Esophagus (tissue), 2 donors: ENCODE measurements at regions not wholly inside any gene's neighbourhood (a gene's known extent, or its start where the extent isn't known, plus 50 kb on each side); places are given as distances from the start of the nearest gene placed in this dataset.

Experiments used
- H3K27ac ChIP-seq, 2 donors: one replicate each; pipeline ENCODE4 v1.5.1; 2013; ENCODE audit warnings: low read depth in 2 of 2, mild to moderate bottlenecking in 2 of 2, inconsistent platforms in 1 of 2, low read length in 1 of 2, moderate library complexity in 1 of 2
- H3K27me3 ChIP-seq, 2 donors: one replicate each; pipeline ENCODE4 v1.6.1; 2013; ENCODE audit warnings: low read length in 2 of 2, control low read depth in 1 of 2, mild to moderate bottlenecking in 1 of 2; ENCODE audit not compliant: insufficient read depth in 2 of 2, control insufficient read depth in 1 of 2
- H3K36me3 ChIP-seq, 2 donors: one replicate each; pipeline ENCODE4 v1.6.1; 2013; ENCODE audit warnings: low read length in 1 of 2; ENCODE audit not compliant: control insufficient read depth in 2 of 2, insufficient read depth in 2 of 2
- H3K4me1 ChIP-seq, 2 donors: one replicate each; pipeline ENCODE4 v1.6.1; 2013; ENCODE audit warnings: low read length in 1 of 2; ENCODE audit not compliant: control insufficient read depth in 2 of 2, insufficient read depth in 2 of 2
- H3K4me3 ChIP-seq, 2 donors: one replicate each; pipeline ENCODE4 v1.5.1; 2013; ENCODE audit warnings: low read length in 2 of 2, mild to moderate bottlenecking in 2 of 2, low read depth in 1 of 2, moderate library complexity in 1 of 2
- H3K9me3 ChIP-seq, 2 donors: one replicate each; pipeline ENCODE4 v1.6.1; 2013; ENCODE audit warnings: mild to moderate bottlenecking in 2 of 2, low read depth in 1 of 2, low read length in 1 of 2, moderate library complexity in 1 of 2; ENCODE audit not compliant: control insufficient read depth in 2 of 2, insufficient read depth in 1 of 2
- WGBS, 2 donors: extraction: QIAGEN DNeasy Blood & Tissue Kit; methylation state at CpG; one replicate each; pipeline ENCODE4 v1.1.7; 2013; 5-methylcytosine and 5-hydroxymethylcytosine counted together
- donor health status: healthy with polysubstance abuse.
- donor health status: Bipolar disorder and iron deficiency.

DNA sequence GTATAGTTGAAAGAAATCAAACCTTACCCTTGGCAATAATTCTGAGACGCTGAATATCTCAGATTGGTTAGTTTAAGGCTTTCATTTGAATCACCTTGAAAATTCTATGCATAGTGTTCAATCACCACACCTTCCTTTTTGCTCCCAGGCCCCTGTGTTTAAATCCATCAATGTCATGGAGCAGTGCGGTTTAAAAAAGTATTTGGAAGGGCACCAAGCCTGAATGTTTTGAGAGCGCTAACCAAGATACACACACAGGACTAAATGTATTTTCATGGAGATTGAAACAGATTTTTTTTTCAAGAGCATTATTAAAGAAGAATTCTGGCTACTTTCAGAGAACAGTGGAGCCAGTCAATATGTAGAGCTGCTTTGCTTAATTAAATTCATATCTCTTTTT is 195.7 kb downstream of the CENPW start:
- H3K27me3 ChIP-seq, result no peaks in the 10 kb centered on the region
- 33 to 41% methylated on average over 3 of the region's 3 CpGs for WGBS, 2 donors
- no peaks in the 10 kb centered on the region for H3K4me1 ChIP-seq
- no peak overlapping the region for H3K27ac ChIP-seq
- H3K9me3 ChIP-seq, result no peaks in the 10 kb centered on the region
- H3K36me3 ChIP-seq, result no peaks in the 10 kb centered on the region
- H3K4me3 ChIP-seq, result no peak overlapping the region

DNA sequence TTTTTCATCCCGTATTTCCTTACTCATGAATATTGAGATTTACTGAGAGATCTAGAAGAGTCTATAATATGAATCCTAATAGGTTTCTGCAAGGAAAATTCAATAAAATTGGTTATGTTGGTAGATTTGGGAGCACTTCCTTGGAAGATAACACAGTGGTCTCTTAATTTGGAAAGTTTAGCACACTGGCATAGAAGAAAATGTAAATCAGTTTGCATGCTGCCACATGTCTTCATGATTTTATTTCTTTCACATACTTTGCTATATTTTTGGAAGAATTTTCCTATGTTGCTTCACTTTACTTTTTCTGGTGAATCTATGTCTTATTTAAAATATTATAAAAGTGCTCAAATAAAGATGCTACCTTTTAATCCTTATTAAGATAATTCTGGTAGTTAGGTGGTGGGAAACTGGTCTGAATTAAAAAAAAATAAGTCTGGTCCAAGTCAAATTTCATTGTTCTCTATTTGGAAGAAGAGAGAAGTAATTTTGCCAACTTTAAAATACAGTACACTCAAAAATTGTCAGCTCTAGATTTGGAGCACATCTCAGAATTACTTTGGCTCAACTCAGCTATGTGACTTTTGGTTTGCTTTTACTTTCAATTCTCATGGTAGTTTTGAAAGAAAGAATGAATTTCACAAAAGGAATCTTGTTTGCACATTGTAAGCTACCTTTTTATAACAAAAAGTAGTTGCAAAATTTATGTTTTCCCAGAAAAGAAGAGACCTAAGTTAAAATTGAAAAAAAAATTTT is 197.3 kb downstream of the CENPW start:
- no peak overlapping the region for H3K27ac ChIP-seq
- no peaks in the 10 kb centered on the region for H3K36me3 ChIP-seq
- no peaks in the 10 kb centered on the region for H3K9me3 ChIP-seq
- WGBS, 2 donors, result 83 to 85% methylated on average over 1 of the region's 1 CpG
- no peak overlapping the region for H3K4me3 ChIP-seq
- no peaks in the 10 kb centered on the region for H3K27me3 ChIP-seq
- no peaks in the 10 kb centered on the region for H3K4me1 ChIP-seq

DNA sequence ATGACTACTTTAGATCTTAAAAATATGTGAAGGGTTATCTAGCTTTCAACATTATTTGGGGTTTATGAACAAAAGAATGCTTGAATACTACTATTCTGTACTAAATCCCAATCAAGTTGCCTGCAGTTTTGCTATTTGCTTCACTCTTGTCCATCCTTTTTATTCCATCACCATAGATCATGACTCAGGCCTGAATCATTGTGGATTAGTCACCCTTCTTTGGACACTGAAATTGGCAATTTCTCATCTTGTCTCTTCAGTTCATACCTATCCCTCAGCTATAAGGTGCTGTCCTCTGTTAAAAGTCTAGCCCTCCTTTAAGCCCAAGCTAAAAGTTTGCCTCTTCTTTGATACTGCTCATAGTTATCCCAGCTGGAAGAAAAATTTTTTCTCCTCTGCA is 199.1 kb downstream of the CENPW start:
- Histone ChIP-seq H3K4me1 (no peaks in the 10 kb centered on the region), H3K27ac (no peak overlapping the region), H3K4me3 (no peak overlapping the region), H3K27me3 (no peaks in the 10 kb centered on the region), H3K36me3 (no peaks in the 10 kb centered on the region), H3K9me3 (no peaks in the 10 kb centered on the region)

DNA sequence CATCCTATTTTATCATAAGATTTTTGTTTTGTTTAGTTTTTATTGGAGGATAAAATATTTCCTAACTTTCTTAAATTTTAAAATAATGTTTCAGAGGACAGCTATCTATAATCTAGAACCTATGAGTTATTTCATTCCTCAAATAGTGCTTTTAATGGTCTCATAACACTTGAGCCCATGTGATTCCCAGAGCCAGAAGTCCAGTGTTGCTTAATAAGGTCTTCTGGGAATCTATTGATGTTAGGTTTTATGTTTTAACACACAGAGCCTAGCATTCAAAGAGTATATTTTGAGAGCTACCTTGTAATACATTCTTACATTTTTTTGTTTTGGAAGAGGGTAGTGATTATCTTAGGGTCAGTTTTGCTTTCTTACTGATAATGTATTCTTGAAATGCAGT is 200.2 kb downstream of the CENPW start:
- no peak overlapping the region for H3K4me3 ChIP-seq
- H3K36me3 ChIP-seq, result no peaks in the 10 kb centered on the region
- H3K9me3 ChIP-seq, result no peaks in the 10 kb centered on the region
- H3K27me3 ChIP-seq, result no peaks in the 10 kb centered on the region
- H3K27ac ChIP-seq, result no peak overlapping the region
- no peaks in the 10 kb centered on the region for H3K4me1 ChIP-seq

DNA sequence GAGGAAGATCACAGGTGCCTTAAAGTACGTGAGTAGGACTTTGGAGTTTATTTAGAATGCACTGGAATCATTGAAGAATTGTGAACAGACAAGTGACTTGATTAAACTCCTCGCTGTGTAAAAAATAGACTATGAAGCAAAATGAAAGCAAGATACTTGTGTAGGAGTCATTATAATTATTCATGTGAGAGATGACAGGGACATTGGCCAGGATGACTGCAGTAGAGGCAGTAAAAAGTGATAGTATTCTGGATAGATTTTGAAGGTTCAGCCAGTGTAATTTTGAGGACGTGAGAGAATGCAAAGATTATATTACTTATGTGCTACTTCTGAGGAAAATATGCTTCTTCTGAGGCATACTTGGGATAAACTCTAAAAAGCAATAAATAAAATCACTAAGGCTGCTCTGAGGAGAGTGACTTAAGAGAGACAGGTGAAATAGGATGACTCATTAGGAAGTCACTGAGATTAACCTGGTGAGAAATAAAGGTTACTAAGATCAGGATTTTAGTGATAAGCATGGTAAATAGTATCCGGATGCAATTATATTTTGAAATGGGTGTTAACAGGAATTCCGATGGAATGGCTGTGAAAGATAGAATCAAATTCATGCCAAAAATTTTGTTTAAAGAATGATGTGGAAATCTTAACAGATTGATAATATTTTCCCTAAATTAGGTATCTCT is 202.0 kb downstream of the CENPW start:
- Histone ChIP-seq H3K27me3 (no peaks in the 10 kb centered on the region), H3K36me3 (no peaks in the 10 kb centered on the region), H3K27ac (no peak overlapping the region), H3K9me3 (no peaks in the 10 kb centered on the region), H3K4me1 (no peaks in the 10 kb centered on the region), H3K4me3 (no peak overlapping the region)
- WGBS, 2 donors, result 56 to 71% methylated on average over 5 of the region's 5 CpGs

DNA sequence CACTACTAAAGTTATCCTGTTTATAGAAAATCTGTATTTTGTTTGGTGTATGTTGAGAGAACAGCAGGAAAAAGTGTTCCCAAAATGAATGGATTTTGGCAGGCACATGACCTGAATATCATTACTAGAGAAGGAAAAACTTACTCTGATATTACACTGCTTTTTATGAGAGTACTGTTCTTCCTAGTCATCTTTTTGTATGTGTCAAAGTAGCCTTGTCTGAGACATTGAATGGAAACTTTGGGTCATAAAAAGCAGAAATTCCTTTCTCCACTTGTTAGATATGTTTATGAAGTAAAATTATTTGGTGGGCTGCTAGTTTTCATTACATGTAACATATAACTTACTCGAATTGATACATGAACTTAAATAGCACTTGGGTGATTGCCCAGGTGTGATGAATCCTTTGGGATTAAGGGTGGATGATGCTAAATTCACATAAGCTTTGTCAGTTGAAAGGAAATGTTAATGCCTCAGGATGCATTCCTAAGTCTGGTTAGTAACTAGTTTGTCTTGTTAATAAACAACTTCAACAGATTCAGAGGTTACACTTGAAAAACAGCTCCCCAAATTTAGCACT is 206.7 kb downstream of the CENPW start:
- H3K4me1 ChIP-seq, result no peaks in the 10 kb centered on the region
- no peak overlapping the region for H3K4me3 ChIP-seq
- H3K27me3 ChIP-seq, result no peaks in the 10 kb centered on the region
- no peaks in the 10 kb centered on the region for H3K9me3 ChIP-seq
- H3K36me3 ChIP-seq, result no peaks in the 10 kb centered on the region
- WGBS, 2 donors, result 27 to 55% methylated on average over 1 of the region's 1 CpG
- no peak overlapping the region for H3K27ac ChIP-seq

DNA sequence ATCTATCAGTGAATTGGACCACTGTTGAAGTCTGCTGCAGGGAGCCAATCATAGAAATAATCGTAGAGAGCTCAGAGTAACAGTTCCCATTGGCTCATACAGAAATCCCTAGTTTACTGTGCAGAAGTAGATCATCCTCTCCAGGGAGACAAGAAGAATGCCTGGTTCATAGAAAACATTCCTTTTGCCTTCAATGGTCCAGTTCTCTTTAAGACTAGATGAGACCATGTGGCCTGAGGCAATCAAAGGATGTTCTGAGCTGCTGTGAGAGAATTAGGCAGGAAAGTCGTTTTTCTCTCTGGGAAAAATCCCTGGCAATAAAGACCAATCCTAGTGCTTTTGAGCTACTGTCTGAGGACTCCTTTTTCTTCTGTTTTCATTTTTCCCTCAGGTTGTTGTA is 208.4 kb downstream of the CENPW start:
- H3K27me3 ChIP-seq, result no peaks in the 10 kb centered on the region
- H3K36me3 ChIP-seq, result no peaks in the 10 kb centered on the region
- no peak overlapping the region for H3K27ac ChIP-seq
- no peak overlapping the region for H3K4me3 ChIP-seq
- no peaks in the 10 kb centered on the region for H3K4me1 ChIP-seq
- H3K9me3 ChIP-seq, result no peaks in the 10 kb centered on the region
- WGBS, 2 donors, result 52 to 57% methylated on average over 2 of the region's 2 CpGs

DNA sequence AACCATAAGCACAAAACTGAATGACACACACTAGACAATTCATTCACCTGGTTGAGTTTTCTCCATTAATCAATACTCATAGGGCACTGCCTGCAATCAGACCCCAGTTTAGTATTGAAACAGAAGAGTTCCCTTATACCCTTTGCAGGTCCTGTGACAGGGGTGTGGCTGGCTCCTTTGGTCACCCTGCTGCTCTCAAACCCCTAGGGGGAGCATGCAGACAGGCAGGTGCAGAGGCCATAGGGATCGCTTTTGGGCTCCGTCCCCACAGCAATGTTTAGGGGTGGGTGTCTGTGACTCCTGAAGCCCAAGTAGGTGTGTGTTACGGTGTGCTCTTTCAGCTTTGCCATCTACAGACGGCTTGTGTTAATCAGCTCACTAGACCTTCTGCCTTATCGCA is 210.4 kb downstream of the CENPW start:
- Histone ChIP-seq H3K36me3 (no peaks in the 10 kb centered on the region), H3K27ac (no peak overlapping the region), H3K4me1 (no peaks in the 10 kb centered on the region), H3K4me3 (no peak overlapping the region), H3K9me3 (no peaks in the 10 kb centered on the region), H3K27me3 (no peaks in the 10 kb centered on the region)
- WGBS, 2 donors, result 90 to 94% methylated on average over 5 of the region's 5 CpGs

DNA sequence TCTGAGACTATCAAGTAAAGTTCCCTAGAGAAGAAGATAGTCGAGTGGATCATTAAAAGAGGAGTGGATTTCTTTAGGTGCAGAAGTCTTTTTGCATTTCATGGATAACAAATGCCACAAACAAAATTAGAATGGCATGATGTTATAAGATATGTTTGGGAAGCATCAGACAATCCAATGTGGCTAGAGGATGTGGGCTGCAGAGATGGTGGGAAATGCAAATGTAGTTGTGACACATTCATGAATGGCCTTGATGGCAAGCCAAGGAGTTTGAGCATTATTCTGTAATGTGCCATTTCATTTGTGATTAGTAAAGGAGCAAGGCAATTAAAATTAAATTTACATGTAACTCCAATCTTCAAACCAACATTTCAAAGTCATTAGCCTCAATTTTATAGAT is 211.9 kb downstream of the CENPW start:
- WGBS, 2 donors, result 78 to 82% methylated on average over 1 of the region's 1 CpG
- no peaks in the 10 kb centered on the region for H3K9me3 ChIP-seq
- no peaks in the 10 kb centered on the region for H3K4me1 ChIP-seq
- H3K27ac ChIP-seq, result no peak overlapping the region
- no peak overlapping the region for H3K4me3 ChIP-seq
- H3K27me3 ChIP-seq, result no peaks in the 10 kb centered on the region
- H3K36me3 ChIP-seq, result no peaks in the 10 kb centered on the region

DNA sequence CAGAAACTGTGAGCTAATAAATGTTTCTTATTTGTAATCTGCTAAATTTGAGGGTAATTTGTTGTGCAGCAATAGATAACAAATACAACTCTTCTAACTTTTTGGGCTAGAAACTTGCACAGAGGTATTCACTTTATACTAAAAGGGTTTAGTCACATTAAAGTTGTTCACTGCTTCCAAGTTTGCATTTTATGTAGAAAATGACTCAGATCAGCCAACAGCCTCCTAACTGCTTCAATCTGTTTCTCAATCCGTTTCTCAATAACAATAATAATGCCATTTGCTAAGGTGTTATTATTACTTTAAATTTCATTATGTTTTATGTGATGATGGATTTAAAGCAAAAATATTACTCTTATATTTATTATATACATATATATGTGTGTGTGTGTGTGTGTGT is 213.9 kb downstream of the CENPW start:
- H3K36me3 ChIP-seq, result no peaks in the 10 kb centered on the region
- no peaks in the 10 kb centered on the region for H3K27me3 ChIP-seq
- no peak overlapping the region for H3K27ac ChIP-seq
- WGBS, 2 donors, result 81 to 88% methylated on average over 1 of the region's 1 CpG
- no peaks in the 10 kb centered on the region for H3K4me1 ChIP-seq
- no peaks in the 10 kb centered on the region for H3K9me3 ChIP-seq
- no peak overlapping the region for H3K4me3 ChIP-seq
